ENCODE measurements at regions not wholly inside any gene's neighbourhood (a gene's known extent, or its start where the extent isn't known, plus 50 kb on each side); places are given as distances from the start of the nearest gene placed in this dataset.

- TF ChIP-seq CTCF (IDR thresholded peaks at IDR 0.05): no peak
- TF ChIP-seq POLR2A (IDR thresholded peaks at IDR 0.05): no peak
These were observed 615.4 kb upstream of the B3GAT1 start for GRCh38 chr11:135027461-135027860.

All from right lobe of liver (tissue), 4 donors.